ENCODE measurements at regions not wholly inside any gene's neighbourhood (a gene's known extent, or its start where the extent isn't known, plus 50 kb on each side); places are given as distances from the start of the nearest gene placed in this dataset.

- TF ChIP-seq SIN3A (IDR thresholded peaks at IDR 0.05; ENCODE audit: borderline replicate concordance, low read depth, low read length) (no peak), POLR2AphosphoS5 (IDR thresholded peaks at IDR 0.05; ENCODE audit: low read depth, low read length) (no peak)
Measured at GRCh38 chr20:17142666-17143065, 84.2 kb upstream of the PCSK2 start.

All from SK-N-SH (cell line).